ENCODE measurements at regions not wholly inside any gene's neighbourhood (a gene's known extent, or its start where the extent isn't known, plus 50 kb on each side); places are given as distances from the start of the nearest gene placed in this dataset.
"Not testable (repeated sequence)": the region's sequence is repeated elsewhere in the genome, so short reads cannot be mapped to it uniquely, and the experiment has no call there.

DNA sequence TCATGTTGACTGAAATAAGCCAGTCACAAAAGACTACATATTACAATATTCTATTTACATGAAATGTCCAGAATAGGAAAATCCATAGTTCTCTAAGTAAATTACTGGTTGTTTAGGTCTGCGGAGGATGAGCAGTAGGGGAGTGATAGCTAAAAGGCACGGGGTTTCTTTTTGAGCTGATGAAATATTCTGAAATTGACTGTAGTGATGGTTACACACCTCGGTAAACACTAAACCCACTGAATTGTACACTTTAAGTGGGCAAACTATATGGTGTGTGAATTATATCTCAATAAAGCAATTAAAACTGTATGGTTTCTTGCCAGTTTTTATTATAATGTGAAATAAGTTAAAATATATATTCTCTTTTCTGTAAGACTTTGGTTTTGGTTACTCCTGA lies 77.7 kb upstream of the TMED7 start:
- WGBS (ENCODE audit: extremely low coverage, insufficient coverage, low lambda C conversion rate), result no CpG with 5 or more reads among the region's 3 CpGs
- no peak overlapping the region for H3K18ac ChIP-seq (ENCODE audit: low read length)
- no peak overlapping the region for H3K27ac ChIP-seq (ENCODE audit: low read depth, low read length)
- no peak overlapping the region for H2BK5ac ChIP-seq (ENCODE audit: low read length)
- H2BK15ac ChIP-seq (replicated peaks; ENCODE audit: low read depth), result no peak overlapping the region
- no peaks in the 10 kb centered on the region for H3K36me3 ChIP-seq (ENCODE audit: control insufficient read depth, insufficient read depth, low read length)
- no peak overlapping the region for H3K4ac ChIP-seq (ENCODE audit: low read depth, low read length)
- H2AK5ac ChIP-seq (ENCODE audit: low read length), result no peak overlapping the region
- H3K4me2 ChIP-seq (ENCODE audit: low read length), result no peak overlapping the region
- H3K23ac ChIP-seq (ENCODE audit: low read length), result no peak overlapping the region
- DNase-seq, result no peak
- H3K79me1 ChIP-seq (ENCODE audit: low read length), result no peaks in the 10 kb centered on the region
- no peak overlapping the region for H3K4me3 ChIP-seq (ENCODE audit: low read length)
- no peaks in the 10 kb centered on the region for H3K79me2 ChIP-seq (ENCODE audit: control insufficient read depth, insufficient read depth, low read length)
- H4K5ac ChIP-seq (ENCODE audit: low read length), result no peak overlapping the region
- H3K4me1 ChIP-seq (ENCODE audit: control insufficient read depth, low read depth, low read length), result no peaks in the 10 kb centered on the region
- no peak overlapping the region for H3K9ac ChIP-seq (ENCODE audit: low read length)
- no peaks in the 10 kb centered on the region for H3K27me3 ChIP-seq (ENCODE audit: insufficient read depth, low read length, poor library complexity)
- no peak overlapping the region for H3K56ac ChIP-seq (ENCODE audit: low read length)
- no peak overlapping the region for H4K8ac ChIP-seq (ENCODE audit: low read depth, low read length)
- no peak overlapping the region for H2BK120ac ChIP-seq (ENCODE audit: low read depth, low read length)

GRCh38 chr5:115702025-115702424 lies 76.2 kb upstream of the TMED7 start:
- Histone ChIP-seq H2BK15ac (replicated peaks; ENCODE audit: low read depth) (no peak overlapping the region), H3K18ac (ENCODE audit: low read length) (no peak overlapping the region), H3K79me2 (ENCODE audit: control insufficient read depth, insufficient read depth, low read length) (no peaks in the 10 kb centered on the region), H3K4ac (ENCODE audit: low read depth, low read length) (no peak overlapping the region), H3K79me1 (ENCODE audit: low read length) (no peaks in the 10 kb centered on the region), H3K9ac (ENCODE audit: low read length) (no peak overlapping the region), H2BK5ac (ENCODE audit: low read length) (no peak overlapping the region), H4K5ac (ENCODE audit: low read length) (no peak overlapping the region), H3K4me3 (ENCODE audit: low read length) (no peak overlapping the region), H3K23ac (ENCODE audit: low read length) (no peak overlapping the region), H4K8ac (ENCODE audit: low read depth, low read length) (no peak overlapping the region), H3K27ac (ENCODE audit: low read depth, low read length) (no peak overlapping the region), H3K4me1 (ENCODE audit: control insufficient read depth, low read depth, low read length) (no peaks in the 10 kb centered on the region), H3K27me3 (ENCODE audit: insufficient read depth, low read length, poor library complexity) (no peaks in the 10 kb centered on the region), H3K4me2 (ENCODE audit: low read length) (no peak overlapping the region), H3K36me3 (ENCODE audit: control insufficient read depth, insufficient read depth, low read length) (no peaks in the 10 kb centered on the region), H2AK5ac (ENCODE audit: low read length) (no peak overlapping the region), H2BK120ac (ENCODE audit: low read depth, low read length) (no peak overlapping the region), H3K56ac (ENCODE audit: low read length) (no peak overlapping the region)
- DNase-seq, result no peak
- WGBS (ENCODE audit: extremely low coverage, insufficient coverage, low lambda C conversion rate), result no CpG with 5 or more reads among the region's 4 CpGs

DNA sequence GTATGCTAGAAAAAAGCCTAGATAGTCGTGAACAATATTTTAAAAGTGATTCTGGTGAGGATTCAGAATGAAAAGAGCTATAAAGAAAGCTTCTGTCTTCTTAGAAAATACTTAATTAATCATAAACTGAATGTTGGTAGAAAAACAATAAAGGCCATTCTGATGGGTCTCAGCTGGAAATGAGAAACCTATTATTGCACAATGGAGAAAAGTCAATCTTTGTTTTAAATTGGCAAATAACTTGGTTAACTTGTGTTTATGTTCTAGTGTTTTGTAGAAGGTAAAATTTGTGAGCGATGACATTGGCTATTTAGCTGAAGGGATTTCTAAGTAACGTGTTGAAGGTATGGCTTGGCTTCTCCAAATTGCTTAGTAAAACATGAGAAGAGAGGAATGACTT lies 74.1 kb upstream of the TMED7 start:
- H2AK5ac ChIP-seq (ENCODE audit: low read length), result no peak overlapping the region
- no peaks in the 10 kb centered on the region for H3K27me3 ChIP-seq (ENCODE audit: insufficient read depth, low read length, poor library complexity)
- no peak overlapping the region for H3K4me3 ChIP-seq (ENCODE audit: low read length)
- H3K36me3 ChIP-seq (ENCODE audit: control insufficient read depth, insufficient read depth, low read length), result no peaks in the 10 kb centered on the region
- 100% methylated on average over 1 of the region's 3 CpGs for WGBS (ENCODE audit: extremely low coverage, insufficient coverage, low lambda C conversion rate)
- H2BK5ac ChIP-seq (ENCODE audit: low read length), result no peak overlapping the region
- no peak overlapping the region for H3K18ac ChIP-seq (ENCODE audit: low read length)
- H3K56ac ChIP-seq (ENCODE audit: low read length), result no peak overlapping the region
- no peak overlapping the region for H4K8ac ChIP-seq (ENCODE audit: low read depth, low read length)
- H3K27ac ChIP-seq (ENCODE audit: low read depth, low read length), result no peak overlapping the region
- H2BK120ac ChIP-seq (ENCODE audit: low read depth, low read length), result no peak overlapping the region
- H3K4me1 ChIP-seq (ENCODE audit: control insufficient read depth, low read depth, low read length), result no peaks in the 10 kb centered on the region
- no peak overlapping the region for H2BK15ac ChIP-seq (replicated peaks; ENCODE audit: low read depth)
- H3K79me2 ChIP-seq (ENCODE audit: control insufficient read depth, insufficient read depth, low read length), result no peaks in the 10 kb centered on the region
- no peak overlapping the region for H3K4ac ChIP-seq (ENCODE audit: low read depth, low read length)
- H3K4me2 ChIP-seq (ENCODE audit: low read length), result no peak overlapping the region
- no peak overlapping the region for H3K9ac ChIP-seq (ENCODE audit: low read length)
- H3K23ac ChIP-seq (ENCODE audit: low read length), result no peak overlapping the region
- H4K5ac ChIP-seq (ENCODE audit: low read length), result no peak overlapping the region
- DNase-seq, result no peak
- no peaks in the 10 kb centered on the region for H3K79me1 ChIP-seq (ENCODE audit: low read length)

DNA sequence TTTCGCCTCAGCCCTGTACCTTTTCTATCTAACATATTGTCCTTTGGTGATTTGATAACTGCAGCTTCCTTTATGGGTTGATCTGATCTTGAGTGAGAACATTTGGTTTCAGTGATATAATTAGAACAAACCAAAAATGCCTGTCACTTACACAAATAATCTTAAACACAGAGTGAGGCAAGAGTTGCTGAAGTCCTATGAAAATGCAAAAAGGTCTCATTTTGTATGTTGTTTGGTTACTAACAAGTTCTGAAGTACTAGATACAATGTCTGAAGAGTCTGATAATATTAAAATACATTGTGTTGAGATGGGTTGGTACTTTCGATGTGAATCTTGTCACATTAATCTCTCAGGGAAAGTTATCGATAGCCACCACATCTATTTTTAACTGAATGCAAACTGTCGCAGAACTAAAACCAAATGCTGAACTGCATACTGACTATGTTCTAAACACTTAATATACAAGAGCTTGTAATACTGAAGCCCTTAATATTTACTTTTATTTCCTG lies 70.4 kb upstream of the TMED7 start:
- H4K8ac ChIP-seq (ENCODE audit: low read depth, low read length), result no peak overlapping the region
- no peaks in the 10 kb centered on the region for H3K36me3 ChIP-seq (ENCODE audit: control insufficient read depth, insufficient read depth, low read length)
- H3K79me2 ChIP-seq (ENCODE audit: control insufficient read depth, insufficient read depth, low read length), result no peaks in the 10 kb centered on the region
- no peak overlapping the region for H3K23ac ChIP-seq (ENCODE audit: low read length)
- no peaks in the 10 kb centered on the region for H3K79me1 ChIP-seq (ENCODE audit: low read length)
- no CpG with 5 or more reads among the region's 4 CpGs for WGBS (ENCODE audit: extremely low coverage, insufficient coverage, low lambda C conversion rate)
- H2BK15ac ChIP-seq (replicated peaks; ENCODE audit: low read depth), result no peak overlapping the region
- DNase-seq, result no peak
- no peak overlapping the region for H3K4me2 ChIP-seq (ENCODE audit: low read length)
- no peak overlapping the region for H3K4ac ChIP-seq (ENCODE audit: low read depth, low read length)
- H3K9ac ChIP-seq (ENCODE audit: low read length), result no peak overlapping the region
- H4K5ac ChIP-seq (ENCODE audit: low read length), result no peak overlapping the region
- no peaks in the 10 kb centered on the region for H3K27me3 ChIP-seq (ENCODE audit: insufficient read depth, low read length, poor library complexity)
- no peaks in the 10 kb centered on the region for H3K4me1 ChIP-seq (ENCODE audit: control insufficient read depth, low read depth, low read length)
- H3K18ac ChIP-seq (ENCODE audit: low read length), result no peak overlapping the region
- no peak overlapping the region for H2AK5ac ChIP-seq (ENCODE audit: low read length)
- no peak overlapping the region for H2BK120ac ChIP-seq (ENCODE audit: low read depth, low read length)
- no peak overlapping the region for H3K56ac ChIP-seq (ENCODE audit: low read length)
- H3K4me3 ChIP-seq (ENCODE audit: low read length), result no peak overlapping the region
- H3K27ac ChIP-seq (ENCODE audit: low read depth, low read length), result no peak overlapping the region
- H2BK5ac ChIP-seq (ENCODE audit: low read length), result no peak overlapping the region

GRCh38 chr5:115695310-115695880 lies 69.6 kb upstream of the TMED7 start:
- Histone ChIP-seq H3K79me2 (ENCODE audit: control insufficient read depth, insufficient read depth, low read length) (no peaks in the 10 kb centered on the region), H3K4ac (ENCODE audit: low read depth, low read length) (no peak overlapping the region), H4K8ac (ENCODE audit: low read depth, low read length) (no peak overlapping the region), H3K4me3 (ENCODE audit: low read length) (no peak overlapping the region), H3K36me3 (ENCODE audit: control insufficient read depth, insufficient read depth, low read length) (no peaks in the 10 kb centered on the region), H3K4me2 (ENCODE audit: low read length) (no peak overlapping the region), H2BK5ac (ENCODE audit: low read length) (no peak overlapping the region), H3K23ac (ENCODE audit: low read length) (no peak overlapping the region), H2BK120ac (ENCODE audit: low read depth, low read length) (no peak overlapping the region), H3K9ac (ENCODE audit: low read length) (no peak overlapping the region), H3K56ac (ENCODE audit: low read length) (no peak overlapping the region), H3K27me3 (ENCODE audit: insufficient read depth, low read length, poor library complexity) (no peaks in the 10 kb centered on the region), H2AK5ac (ENCODE audit: low read length) (no peak overlapping the region), H2BK15ac (replicated peaks; ENCODE audit: low read depth) (no peak overlapping the region), H3K27ac (ENCODE audit: low read depth, low read length) (no peak overlapping the region), H3K79me1 (ENCODE audit: low read length) (no peaks in the 10 kb centered on the region), H3K4me1 (ENCODE audit: control insufficient read depth, low read depth, low read length) (no peaks in the 10 kb centered on the region), H3K18ac (ENCODE audit: low read length) (no peak overlapping the region), H4K5ac (ENCODE audit: low read length) (no peak overlapping the region)
- no CpG with 5 or more reads among the region's 4 CpGs for WGBS (ENCODE audit: extremely low coverage, insufficient coverage, low lambda C conversion rate)
- DNase-seq, result no peak

DNA sequence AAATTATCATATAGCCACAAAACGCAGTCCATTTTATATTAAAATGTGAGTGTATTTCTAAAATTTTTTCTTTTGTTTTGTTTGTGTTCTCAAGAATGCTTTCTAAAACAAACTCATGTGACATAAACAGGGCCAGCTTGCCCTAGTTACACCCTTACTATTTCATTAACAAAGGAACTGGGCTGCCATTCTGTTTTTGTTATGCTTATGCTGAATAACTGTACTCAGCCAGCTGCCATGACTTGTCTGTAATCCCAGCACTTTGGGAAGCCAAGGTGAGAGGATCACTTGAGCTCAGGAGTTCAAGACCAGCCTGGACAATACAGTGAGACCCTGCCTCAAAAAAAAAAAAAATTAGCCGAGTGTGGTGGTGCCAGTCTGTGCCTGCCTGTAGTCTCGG lies 66.0 kb upstream of the TMED7 start:
- not testable (repeated sequence) for H3K23ac ChIP-seq (ENCODE audit: low read length); H3K4me2 ChIP-seq (ENCODE audit: low read length); H4K8ac ChIP-seq (ENCODE audit: low read depth, low read length); DNase-seq; H3K4me1 ChIP-seq (ENCODE audit: control insufficient read depth, low read depth, low read length); H2AK5ac ChIP-seq (ENCODE audit: low read length); H3K18ac ChIP-seq (ENCODE audit: low read length); H3K9ac ChIP-seq (ENCODE audit: low read length); H3K79me1 ChIP-seq (ENCODE audit: low read length); H3K27me3 ChIP-seq (ENCODE audit: insufficient read depth, low read length, poor library complexity); H3K36me3 ChIP-seq (ENCODE audit: control insufficient read depth, insufficient read depth, low read length); H3K27ac ChIP-seq (ENCODE audit: low read depth, low read length); H3K56ac ChIP-seq (ENCODE audit: low read length); H3K4me3 ChIP-seq (ENCODE audit: low read length); H2BK5ac ChIP-seq (ENCODE audit: low read length); H2BK15ac ChIP-seq (replicated peaks; ENCODE audit: low read depth); H3K79me2 ChIP-seq (ENCODE audit: control insufficient read depth, insufficient read depth, low read length); H3K4ac ChIP-seq (ENCODE audit: low read depth, low read length); H2BK120ac ChIP-seq (ENCODE audit: low read depth, low read length); H4K5ac ChIP-seq (ENCODE audit: low read length)
- no CpG with 5 or more reads among the region's 3 CpGs for whole genome bisulfite sequencing (ENCODE audit: extremely low coverage, insufficient coverage, low lambda C conversion rate)
